ENCODE measurements at regions not wholly inside any gene's neighbourhood (a gene's known extent, or its start where the extent isn't known, plus 50 kb on each side); places are given as distances from the start of the nearest gene placed in this dataset.
"Not testable (repeated sequence)": the region's sequence is repeated elsewhere in the genome, so short reads cannot be mapped to it uniquely, and the experiment has no call there.

GRCh38 chr7:65550444-65550809 lies 176.8 kb downstream of the ZNF92 start:
- TF ChIP-seq CTCF, POLR2A (IDR thresholded peaks at IDR 0.05): not testable (repeated sequence)

Data from body of pancreas (tissue), 4 donors.